Activated CD4-positive, CD25-positive, alpha-beta regulatory T cell (primary cell): ENCODE measurements at regions not wholly inside any gene's neighbourhood (a gene's known extent, or its start where the extent isn't known, plus 50 kb on each side); places are given as distances from the start of the nearest gene placed in this dataset.

Source experiments
- DNase-seq, 4 experiments: peaks; one replicate each; lab custom pipeline; 2025; lab: John Stamatoyannopoulos, UW

GRCh38 chr4:81549984-81550383, 78.3 kb upstream of the RASGEF1B start:
- DNase-seq, result no peak

DNA sequence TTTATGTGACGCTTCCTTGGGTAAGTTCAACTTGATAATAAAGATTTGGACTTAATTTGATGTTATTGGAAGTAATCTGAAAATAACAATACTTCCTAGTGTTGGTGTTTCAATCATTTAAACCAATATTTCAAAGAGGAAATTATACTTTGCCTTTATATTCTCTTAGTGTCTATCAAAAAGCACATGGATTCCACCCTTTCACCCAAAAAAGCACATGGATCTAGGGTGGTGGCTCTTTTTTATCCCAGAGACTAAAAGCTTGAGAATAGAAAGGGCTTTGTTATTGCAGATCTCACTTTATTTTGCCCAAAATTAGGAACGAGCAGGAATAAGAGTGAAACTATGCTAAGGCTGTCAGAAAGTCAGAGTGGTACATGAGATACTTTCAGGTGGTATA, 75.1 kb upstream of the RASGEF1B start:
- DNase-seq, result no peak

DNA sequence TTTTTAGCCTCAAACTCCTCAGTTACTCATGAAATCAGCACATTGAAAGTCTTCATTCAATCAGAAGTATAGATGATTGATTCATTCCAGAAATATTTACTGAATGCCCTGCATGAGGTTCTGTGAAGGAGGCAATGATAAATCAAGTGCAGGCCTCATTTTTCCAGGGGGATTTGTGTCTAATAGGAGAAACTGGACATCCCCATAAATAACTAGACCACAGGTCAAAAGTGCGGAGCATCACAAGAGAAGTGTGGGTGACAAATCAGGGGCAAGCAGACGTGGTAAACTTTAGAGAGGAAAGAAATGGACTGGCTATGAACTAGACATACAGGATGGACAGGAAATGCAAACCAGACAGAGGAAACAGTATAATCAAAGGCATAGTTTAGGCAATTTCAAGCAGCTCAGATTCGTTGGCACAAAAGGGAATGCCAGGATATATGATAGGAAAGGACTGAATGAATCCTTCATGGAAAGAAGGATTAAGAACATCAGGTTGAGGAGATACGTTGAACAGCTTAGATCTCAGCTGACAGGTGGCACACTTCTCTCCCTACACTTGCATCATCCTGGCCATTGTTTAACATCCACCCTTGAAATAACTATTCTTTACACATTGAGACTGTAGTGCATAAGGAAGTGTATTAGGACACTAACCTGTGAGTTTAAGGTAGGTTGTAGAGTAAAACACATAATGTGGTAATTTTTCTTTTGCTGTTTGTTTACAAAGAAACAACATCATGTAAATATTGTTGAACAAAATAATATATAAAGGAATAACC, 69.6 kb upstream of the RASGEF1B start:
- no peak for DNase-seq

GRCh38 chr4:81538716-81539427, 67.2 kb upstream of the RASGEF1B start:
- no peak for DNase-seq

DNA sequence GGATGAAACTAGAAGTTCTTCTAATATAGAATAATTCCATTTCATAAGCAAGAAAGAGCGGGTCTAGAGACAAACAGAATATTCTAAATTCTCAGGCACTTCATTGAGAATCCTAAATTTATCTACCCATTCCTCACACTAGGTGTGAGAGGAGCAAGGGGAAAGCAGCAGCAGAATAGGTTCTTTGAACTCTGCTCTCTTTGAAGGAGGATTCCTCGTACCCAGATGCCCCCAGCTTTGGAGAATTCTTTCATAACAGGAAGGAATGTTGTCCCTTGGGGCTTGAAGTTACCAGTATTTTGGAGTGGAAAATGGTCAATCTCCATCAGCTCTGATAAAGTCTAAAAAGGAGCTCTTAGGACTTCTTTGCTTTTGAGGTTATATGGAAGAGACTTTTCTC, 59.7 kb upstream of the RASGEF1B start:
- DNase-seq, result no peak

DNA sequence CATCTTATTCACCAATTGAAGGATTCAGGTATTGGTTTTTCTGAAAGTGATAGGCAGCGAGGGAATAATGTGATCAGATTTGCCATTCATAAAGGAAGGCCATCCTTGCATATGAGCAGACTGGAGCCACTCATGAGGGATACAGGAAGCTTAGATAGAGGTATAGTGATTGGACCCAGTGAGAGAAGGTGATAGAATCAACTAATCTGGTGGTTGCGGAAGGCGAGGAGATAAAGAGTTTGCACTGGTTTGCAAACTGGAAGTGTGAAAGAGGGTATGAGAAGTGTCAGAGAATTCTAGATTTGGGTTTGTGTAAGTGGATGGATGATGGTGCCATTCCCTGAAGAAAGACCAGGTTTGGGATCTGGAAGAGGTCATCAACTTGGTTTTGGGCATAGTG, 57.3 kb upstream of the RASGEF1B start:
- DNase-seq, result no peak

GRCh38 chr4:81528200-81528599, 56.5 kb upstream of the RASGEF1B start:
- DNase-seq, result no peak

DNA sequence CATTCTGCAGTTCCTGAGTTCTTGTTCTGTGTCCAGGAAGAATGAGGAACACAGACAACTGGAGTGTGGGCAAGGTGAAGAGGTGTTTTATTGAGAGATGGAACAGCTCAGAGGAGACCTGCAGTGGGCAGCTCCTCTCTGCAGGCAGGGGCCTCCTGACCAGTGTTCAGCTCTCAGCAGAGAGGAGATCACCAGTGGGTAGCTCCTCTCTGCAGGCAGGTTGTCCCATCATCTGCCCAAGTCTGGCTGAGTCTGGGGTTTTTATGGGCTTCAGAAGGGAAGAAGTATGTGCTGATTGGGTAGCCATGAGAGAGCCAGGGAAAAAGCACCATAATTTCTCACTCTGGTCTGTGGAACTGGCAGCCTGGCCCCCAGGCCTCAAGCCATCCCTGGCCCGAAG, 56.0 kb upstream of the RASGEF1B start:
- no peak for DNase-seq

DNA sequence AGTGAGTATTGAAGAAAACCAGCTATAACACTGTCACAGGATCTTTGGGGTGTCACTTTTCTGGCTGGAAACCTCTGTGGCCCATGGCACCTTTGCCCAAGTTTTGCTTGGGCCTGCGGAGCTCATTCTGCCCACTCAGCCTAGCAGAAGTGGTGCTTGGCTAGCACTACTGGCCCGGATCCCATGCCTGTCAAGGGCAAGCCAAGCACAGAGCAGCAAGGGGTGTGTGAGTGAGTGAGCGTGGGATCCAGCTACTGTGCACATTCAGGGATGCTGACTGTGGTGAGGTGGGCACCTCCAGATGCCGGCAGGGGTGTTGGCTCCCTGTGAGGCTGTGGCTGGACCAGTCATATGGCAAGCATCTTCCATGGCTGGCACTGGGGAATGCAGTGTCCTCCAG, 55.4 kb upstream of the RASGEF1B start:
- DNase-seq, result no peak

GRCh38 chr4:81526706-81527105, 55.0 kb upstream of the RASGEF1B start:
- no peak for DNase-seq

GRCh38 chr4:81523672-81524327, 52.1 kb upstream of the RASGEF1B start:
- DNase-seq, result no peak

- DNase-seq, result no peak
Measured at GRCh38 chr4:81522711-81523110, 51.0 kb upstream of the RASGEF1B start.

- DNase-seq, result no peak
Measured at GRCh38 chr4:81521708-81522107, 50.0 kb upstream of the RASGEF1B start.
